ENCODE measurements at regions not wholly inside any gene's neighbourhood (a gene's known extent, or its start where the extent isn't known, plus 50 kb on each side); places are given as distances from the start of the nearest gene placed in this dataset.

DNA sequence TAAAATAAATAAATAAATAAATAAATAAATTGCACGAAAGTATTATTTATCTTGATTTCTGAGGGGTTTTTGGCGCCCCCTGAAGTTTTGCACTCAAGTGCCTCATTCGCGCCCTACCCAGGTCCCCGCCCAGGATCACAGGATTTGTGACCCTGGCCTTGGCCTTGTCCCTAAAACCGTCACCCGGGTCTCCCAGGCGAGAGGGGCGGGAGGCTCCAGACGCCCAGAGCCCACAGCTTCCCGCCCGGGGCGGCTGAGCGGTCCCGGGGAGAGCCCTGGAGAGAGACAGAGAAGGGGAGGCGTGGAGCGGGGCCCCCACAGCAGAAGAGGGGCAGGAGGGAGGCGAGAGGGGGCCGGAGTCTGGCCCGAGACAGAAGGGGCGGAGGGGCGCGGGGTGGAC lies 91.8 kb upstream of the CASZ1 start:
- TF ChIP-seq, protein P1, sequence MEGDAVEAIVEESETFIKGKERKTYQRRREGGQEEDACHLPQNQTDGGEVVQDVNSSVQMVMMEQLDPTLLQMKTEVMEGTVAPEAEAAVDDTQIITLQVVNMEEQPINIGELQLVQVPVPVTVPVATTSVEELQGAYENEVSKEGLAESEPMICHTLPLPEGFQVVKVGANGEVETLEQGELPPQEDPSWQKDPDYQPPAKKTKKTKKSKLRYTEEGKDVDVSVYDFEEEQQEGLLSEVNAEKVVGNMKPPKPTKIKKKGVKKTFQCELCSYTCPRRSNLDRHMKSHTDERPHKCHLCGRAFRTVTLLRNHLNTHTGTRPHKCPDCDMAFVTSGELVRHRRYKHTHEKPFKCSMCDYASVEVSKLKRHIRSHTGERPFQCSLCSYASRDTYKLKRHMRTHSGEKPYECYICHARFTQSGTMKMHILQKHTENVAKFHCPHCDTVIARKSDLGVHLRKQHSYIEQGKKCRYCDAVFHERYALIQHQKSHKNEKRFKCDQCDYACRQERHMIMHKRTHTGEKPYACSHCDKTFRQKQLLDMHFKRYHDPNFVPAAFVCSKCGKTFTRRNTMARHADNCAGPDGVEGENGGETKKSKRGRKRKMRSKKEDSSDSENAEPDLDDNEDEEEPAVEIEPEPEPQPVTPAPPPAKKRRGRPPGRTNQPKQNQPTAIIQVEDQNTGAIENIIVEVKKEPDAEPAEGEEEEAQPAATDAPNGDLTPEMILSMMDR (IDR thresholded peaks at IDR 0.05; ENCODE audit: low read depth, low read length, missing control alignments) = no peak
- no peak for DNase-seq (ENCODE audit: low read depth)
- in situ Hi-C loops (cut with HindIII; ENCODE audit: low sequenced_read_pairs) = no loop called here
- no peak overlapping the region for H3K4me3 ChIP-seq (ENCODE audit: low read depth, low read length)

DNA sequence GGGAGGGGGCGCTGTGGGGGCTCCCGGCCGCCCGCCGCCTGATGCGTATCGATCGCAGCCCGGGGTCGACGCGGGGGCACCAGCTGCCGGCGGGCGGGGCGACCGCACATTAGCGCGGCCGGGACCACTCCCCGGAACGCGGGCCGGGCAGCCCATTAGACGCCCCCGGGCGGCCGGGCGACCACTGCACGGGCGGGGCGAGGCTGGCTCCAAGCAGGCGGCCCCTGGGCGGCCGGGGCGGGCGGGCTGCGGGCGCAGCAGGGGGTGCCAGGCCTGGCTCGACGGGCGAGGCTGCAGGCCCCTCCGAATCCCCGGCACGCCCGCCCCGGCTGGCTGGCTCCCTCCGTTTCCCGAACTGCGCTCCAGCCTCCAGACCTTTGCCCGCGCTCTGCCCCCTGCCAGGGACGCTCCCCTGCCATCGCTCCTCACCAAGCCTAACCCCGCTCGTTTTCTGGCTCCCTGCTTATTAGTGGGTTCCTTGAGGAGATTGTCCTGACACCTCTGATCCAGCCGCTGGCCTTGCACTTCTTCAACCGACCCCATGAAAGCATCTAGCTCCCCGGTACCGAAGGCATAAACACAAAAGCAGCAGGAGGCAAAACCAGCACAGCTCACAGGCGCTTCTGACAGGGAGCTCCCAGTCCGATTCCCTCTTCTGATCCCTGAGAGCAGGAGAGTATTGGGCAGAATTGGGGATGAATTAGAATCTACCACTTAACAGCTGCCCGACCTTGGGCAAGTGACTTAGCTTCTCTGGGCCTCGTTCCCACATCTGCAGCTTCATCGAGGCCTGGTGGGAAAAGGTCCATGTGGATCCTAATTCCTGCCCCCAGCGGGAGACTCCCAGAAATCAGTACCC lies 92.6 kb upstream of the CASZ1 start:
- in situ Hi-C loops (cut with HindIII; ENCODE audit: low sequenced_read_pairs) = no loop called here
- DNase-seq (ENCODE audit: low read depth) = no peak
- TF ChIP-seq, protein P1 (IDR thresholded peaks at IDR 0.05; ENCODE audit: low read depth, low read length, missing control alignments) = no peak
- no peak overlapping the region for H3K4me3 ChIP-seq (ENCODE audit: low read depth, low read length)

DNA sequence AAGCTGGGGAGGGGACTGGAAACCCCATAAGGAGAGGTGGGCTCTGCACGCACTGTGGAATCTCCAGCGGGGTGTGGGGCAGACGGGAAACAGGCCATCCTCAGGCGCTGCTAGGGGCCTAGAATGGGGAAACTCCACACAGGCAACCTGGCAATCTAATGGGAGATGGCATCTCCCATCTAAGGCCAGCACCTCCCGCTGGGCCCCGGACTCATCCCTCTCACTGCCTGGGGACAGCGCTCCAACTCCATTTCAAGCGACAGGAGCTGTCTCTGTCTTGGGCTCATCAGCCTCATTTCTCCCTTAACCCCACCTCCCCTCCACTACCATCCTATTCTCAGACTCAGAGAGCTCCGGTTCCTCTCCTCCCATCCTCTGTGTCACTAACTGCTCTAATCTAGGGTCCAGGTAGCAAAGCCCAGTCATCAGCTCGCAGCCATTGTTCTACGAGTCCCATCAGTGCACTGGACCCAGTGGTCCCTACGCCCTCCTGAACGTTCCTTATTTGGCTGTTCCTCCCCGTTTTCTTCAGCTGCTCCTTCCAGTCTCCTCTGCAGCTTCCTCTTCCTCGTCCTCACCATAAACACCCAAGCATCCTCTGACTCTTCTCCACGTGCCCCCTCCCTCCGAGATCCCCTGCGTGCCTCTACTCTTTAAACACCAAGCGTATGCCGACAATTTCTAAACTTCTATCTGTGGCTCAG lies 93.4 kb upstream of the CASZ1 start:
- TF ChIP-seq, protein P1 (IDR thresholded peaks at IDR 0.05; ENCODE audit: low read depth, low read length, missing control alignments) = no peak
- in situ Hi-C loops (cut with HindIII; ENCODE audit: low sequenced_read_pairs) = no loop called here
- H3K4me3 ChIP-seq (ENCODE audit: low read depth, low read length) = no peak overlapping the region
- no peak for DNase-seq (ENCODE audit: low read depth)

DNA sequence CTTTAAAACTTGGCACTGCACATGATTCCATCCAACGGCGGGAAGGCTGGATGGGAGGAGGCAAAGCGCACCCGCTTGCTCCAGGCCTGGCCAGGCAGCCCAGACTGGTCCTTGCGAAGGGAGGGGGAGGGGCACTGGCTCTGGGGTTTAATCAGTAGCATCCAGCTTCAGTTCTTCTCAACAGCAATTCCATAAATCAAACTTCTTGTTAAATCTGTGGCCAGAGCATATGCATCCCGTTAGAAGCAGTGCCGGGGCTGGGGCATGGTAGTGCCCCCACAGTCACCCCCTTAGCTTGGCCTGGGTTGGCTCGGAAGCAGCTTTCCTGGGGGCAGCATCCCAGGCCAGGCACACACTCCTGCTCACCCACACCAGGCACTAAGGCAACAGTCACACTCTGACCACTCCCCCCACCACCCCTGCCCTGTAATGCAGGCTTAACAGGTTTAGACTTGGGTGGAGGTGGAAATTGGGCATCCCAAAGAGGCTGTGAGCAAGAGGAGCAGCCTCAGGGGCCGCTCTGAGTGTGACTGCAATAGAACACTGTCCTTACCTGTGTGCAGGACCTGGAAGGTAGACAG lies 94.1 kb upstream of the CASZ1 start:
- in situ Hi-C loops (cut with HindIII; ENCODE audit: low sequenced_read_pairs) = no loop called here

DNA sequence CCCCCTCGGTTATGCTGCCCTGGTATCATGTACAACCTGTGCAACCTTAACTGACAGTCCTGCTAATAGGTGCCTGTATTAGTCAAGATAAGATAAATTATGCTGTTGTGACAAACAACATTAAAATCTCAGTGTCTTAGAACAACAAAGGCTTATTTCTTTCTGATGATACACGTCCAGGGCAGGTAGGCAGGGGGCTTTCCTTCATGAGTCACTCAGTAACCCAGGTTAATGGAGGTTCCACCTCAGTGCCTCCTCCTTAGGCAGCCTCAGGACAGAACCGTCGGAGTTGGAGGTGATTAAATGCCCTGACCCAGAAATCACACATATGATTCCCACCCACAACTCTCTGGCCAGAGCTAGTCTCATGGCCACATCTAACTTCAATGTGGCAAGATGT lies 94.6 kb upstream of the CASZ1 start:
- in situ Hi-C loops (cut with HindIII; ENCODE audit: low sequenced_read_pairs) = no loop called here
- no peak for DNase-seq (ENCODE audit: low read depth)

More for the DNA sequence above, 94.1 kb upstream of the CASZ1 start:
- TF ChIP-seq, protein P1 (IDR thresholded peaks at IDR 0.05; ENCODE audit: low read depth, low read length, missing control alignments) = no peak
- DNase-seq (ENCODE audit: low read depth) = no peak
- no peak overlapping the region for H3K4me3 ChIP-seq (ENCODE audit: low read depth, low read length)

More for the DNA sequence above, 94.6 kb upstream of the CASZ1 start:
- no peak overlapping the region for H3K4me3 ChIP-seq (ENCODE audit: low read depth, low read length)
- TF ChIP-seq, protein P1 (IDR thresholded peaks at IDR 0.05; ENCODE audit: low read depth, low read length, missing control alignments) = no peak

All from astrocyte of the cerebellum (primary cell).